Esophagus muscularis mucosa (tissue), 4 donors: ENCODE measurements at regions not wholly inside any gene's neighbourhood (a gene's known extent, or its start where the extent isn't known, plus 50 kb on each side); places are given as distances from the start of the nearest gene placed in this dataset.

Experiments
- DNase-seq: peaks from one replicate; pipeline ENCODE4 v3.0.0-alpha.2; 2017; ENCODE audit errors: extremely low spot score
- H3K27ac ChIP-seq, 4 donors: fragments of 200-600 bp; sonication (generic); replicated peaks in 1 of 4; 1 replicate in 3 of 4; 2 replicates in 1 of 4; pipeline ENCODE4 v1.5.1; 2016 to 2019; ENCODE audit warnings: mild to moderate bottlenecking in 1 of 4
- H3K27me3 ChIP-seq, 4 donors: fragments of 200-600 bp; sonication (generic); one replicate each; pipeline versions ENCODE4 v1.5.1 to v1.6.0; 2016 to 2019
- H3K36me3 ChIP-seq, 4 donors: fragments of 200-600 bp; sonication (generic); one replicate each; pipeline ENCODE4 v1.5.1; 2016 to 2019
- H3K4me1 ChIP-seq, 4 donors: fragments of 200-600 bp; sonication (generic); one replicate each; pipeline ENCODE4 v1.5.1; 2016 to 2019
- H3K4me3 ChIP-seq, 4 donors: fragments of 200-600 bp; sonication (generic); 1 replicate in 2 of 4; 2 replicates in 2 of 4; pipeline ENCODE4 v1.5.1; 2016 to 2019; ENCODE audit warnings: mild to moderate bottlenecking in 4 of 4, moderate library complexity in 1 of 4
- H3K9me3 ChIP-seq, 4 donors: fragments of 200-600 bp; sonication (generic); 1 replicate in 3 of 4; 2 replicates in 1 of 4; pipeline ENCODE4 v1.5.1; 2016 to 2019
- CTCF ChIP-seq, 3 experiments: fragments of 200-600 bp in 2 of 3; fragments of 450-650 bp in 1 of 3; sonication (generic) in 2 of 3; IDR thresholded peaks; one replicate each; pipeline ENCODE4 v1.5.1; 2017 to 2019; ENCODE audit warnings: antibody characterized with exemption in 3 of 3, mild to moderate bottlenecking in 2 of 3, moderate library complexity in 1 of 3
- EP300 ChIP-seq: sonication (generic); formaldehyde crosslinking; IDR thresholded peaks from one replicate; pipeline ENCODE4 v1.6.1; 2017; ENCODE audit warnings: antibody characterized with exemption
- POLR2A ChIP-seq: fragments of 450-650 bp; IDR thresholded peaks from one replicate; pipeline ENCODE4 v1.6.1; 2017; ENCODE audit warnings: antibody characterized with exemption, moderate library complexity, mild to moderate bottlenecking, low read depth
- POLR2AphosphoS5 ChIP-seq, 2 donors: sonication (generic); formaldehyde crosslinking; IDR thresholded peaks; one replicate each; pipeline ENCODE4 v1.6.1; 2017; ENCODE audit warnings: antibody characterized with exemption in 2 of 2
- WGBS: methylation state at CpG from one replicate; pipeline ENCODE4 v1.1.5; 2018; 5-methylcytosine and 5-hydroxymethylcytosine counted together
- intact Hi-C: fragments of 100-400 bp; cut with DNase I; formaldehyde crosslinking; loops from one replicate; pipeline ENCODE4 v1.15.1; 2023

- 96% methylated on average over 8 of the region's 8 CpGs for WGBS
- DNase-seq = no peak
- no peak overlapping the region for H3K27ac ChIP-seq
- intact Hi-C loops = no loop called here
- H3K9me3 ChIP-seq = no peaks in the 10 kb centered on the region
- no peaks in the 10 kb centered on the region for H3K27me3 ChIP-seq
- H3K4me1 ChIP-seq = no peaks in the 10 kb centered on the region
- no peaks in the 10 kb centered on the region for H3K36me3 ChIP-seq
- TF ChIP-seq POLR2AphosphoS5 (IDR thresholded peaks at IDR 0.05) = no peak
- TF ChIP-seq CTCF (IDR thresholded peaks at IDR 0.05) = no peak
- H3K4me3 ChIP-seq = no peak overlapping the region
These were observed 320.2 kb upstream of the UBE2E3 start for GRCh38 chr2:180660207-180660606.

- intact Hi-C loops = no loop called here
- no peaks in the 10 kb centered on the region for H3K36me3 ChIP-seq
- H3K9me3 ChIP-seq = no peaks in the 10 kb centered on the region
- H3K4me1 ChIP-seq = no peaks in the 10 kb centered on the region
- H3K27me3 ChIP-seq = no peaks in the 10 kb centered on the region
- no peak overlapping the region for H3K4me3 ChIP-seq
- DNase-seq = no peak
- TF ChIP-seq POLR2A = no peak
- TF ChIP-seq EP300 = no peak
- TF ChIP-seq POLR2AphosphoS5 (IDR thresholded peaks at IDR 0.05) = no peak
- no peak for TF ChIP-seq CTCF (IDR thresholded peaks at IDR 0.05)
- H3K27ac ChIP-seq = no peak overlapping the region
- 94% methylated on average over 1 of the region's 1 CpG for WGBS
These were observed 323.4 kb upstream of the UBE2E3 start for GRCh38 chr2:180657054-180657453.

GRCh38 chr2:180656455-180656847 lies 324.0 kb upstream of the UBE2E3 start:
- Histone ChIP-seq H3K4me1 (no peaks in the 10 kb centered on the region), H3K27ac (no peak overlapping the region), H3K27me3 (no peaks in the 10 kb centered on the region), H3K36me3 (no peaks in the 10 kb centered on the region), H3K9me3 (no peaks in the 10 kb centered on the region), H3K4me3 (no peak overlapping the region)
- no peak for DNase-seq
- intact Hi-C loops = no loop called here
- no peak for TF ChIP-seq EP300
- TF ChIP-seq POLR2A = no peak
- TF ChIP-seq CTCF (IDR thresholded peaks at IDR 0.05) = no peak
- no peak for TF ChIP-seq POLR2AphosphoS5 (IDR thresholded peaks at IDR 0.05)
- 83% methylated on average over 1 of the region's 1 CpG for WGBS

- no peak overlapping the region for H3K4me3 ChIP-seq
- no peak for DNase-seq
- no peaks in the 10 kb centered on the region for H3K36me3 ChIP-seq
- H3K4me1 ChIP-seq = no peaks in the 10 kb centered on the region
- H3K9me3 ChIP-seq = no peaks in the 10 kb centered on the region
- H3K27ac ChIP-seq = no peak overlapping the region
- no peaks in the 10 kb centered on the region for H3K27me3 ChIP-seq
- TF ChIP-seq CTCF (IDR thresholded peaks at IDR 0.05) (peak in 1 of 3 experiments; percentile 18), POLR2A (no peak)
- intact Hi-C loops = no loop called here
- 91% methylated on average over 1 of the region's 1 CpG for WGBS
These were observed 324.5 kb upstream of the UBE2E3 start for GRCh38 chr2:180655842-180656454.

- Histone ChIP-seq H3K4me3 (no peak overlapping the region), H3K27ac (no peak overlapping the region), H3K27me3 (no peaks in the 10 kb centered on the region), H3K9me3 (no peaks in the 10 kb centered on the region), H3K36me3 (no peaks in the 10 kb centered on the region), H3K4me1 (no peaks in the 10 kb centered on the region)
- TF ChIP-seq POLR2AphosphoS5 (IDR thresholded peaks at IDR 0.05) = no peak
- no peak for TF ChIP-seq CTCF (IDR thresholded peaks at IDR 0.05)
- TF ChIP-seq EP300 = no peak
- no peak for TF ChIP-seq POLR2A
- no peak for DNase-seq
- intact Hi-C loops = no loop called here
- WGBS = 93% methylated on average over 2 of the region's 2 CpGs
These were observed 325.0 kb upstream of the UBE2E3 start for GRCh38 chr2:180655393-180655792.
